ENCODE measurements at regions not wholly inside any gene's neighbourhood (a gene's known extent, or its start where the extent isn't known, plus 50 kb on each side); places are given as distances from the start of the nearest gene placed in this dataset.

DNA sequence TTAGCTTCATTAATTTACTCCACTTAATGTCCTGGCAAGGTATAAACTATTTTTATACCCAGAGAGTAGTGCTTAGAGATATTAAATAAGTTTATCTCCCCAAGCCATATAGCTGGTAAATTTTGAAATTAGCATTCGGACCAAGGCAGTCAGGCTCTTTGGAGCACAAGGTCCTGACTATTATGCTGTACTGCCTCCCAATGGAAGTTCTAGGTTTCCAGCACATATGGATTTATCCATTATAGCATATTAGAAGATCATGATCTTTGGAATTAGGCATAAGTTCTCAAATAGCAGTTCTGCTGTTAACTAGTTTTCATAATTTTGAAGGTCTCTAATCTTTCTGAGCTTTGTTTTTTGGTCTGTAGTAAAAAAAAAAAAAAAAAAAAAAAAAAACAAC is 835.3 kb upstream of the EPHA7 start:
- FAIRE-seq (no peak), DNase-seq (ENCODE audit: low read depth in 1 of 2, low spot score in 1 of 2) (peak in 1 of 2 experiments; percentile 6), ATAC-seq (no peak)
- Histone ChIP-seq H3K4me2 (no peak overlapping the region), H3K9me3 (no peaks in the 10 kb centered on the region), H3K4me1 (no peaks in the 10 kb centered on the region), H3K4me3 (no peak overlapping the region), H3K27ac (no peak overlapping the region)
- ChIA-PET CTCF (interaction anchor here (0.7 kb wide), 1 partner anchor 70 kb away, joined by 3 read pairs; no protein-coding TSS in a partner anchor), POLR2A (no interaction called here)
- no peak for TF ChIP-seq HOXA7 (CRISPR knock-in tag; IDR thresholded peaks at IDR 0.05)
- no peak for TF ChIP-seq ZSCAN20 (CRISPR knock-in tag; IDR thresholded peaks at IDR 0.05)
- no peak for TF ChIP-seq ESRRA (IDR thresholded peaks at IDR 0.05; ENCODE audit: borderline replicate concordance, low read length)
- no peak for TF ChIP-seq RNF2 (IDR thresholded peaks at IDR 0.05; ENCODE audit: borderline replicate concordance, low read depth)
- TF ChIP-seq RAD21 (conservative IDR thresholded peaks at IDR 0.05 in 1 of 2, IDR thresholded peaks at IDR 0.05 in 1 of 2), result peak in 1 of 2 experiments; percentile 22; a peak in 1 of 5 replicates
- 12% methylated on average over 1 of the region's 1 CpG for WGBS (ENCODE audit: missing lambda C conversion rate)

- DNase-seq (ENCODE audit: low read depth in 1 of 2, low spot score in 1 of 2) (no peak), ATAC-seq (no peak), FAIRE-seq (no peak)
- no peaks in the 10 kb centered on the region for H3K4me1 ChIP-seq
- H3K4me3 ChIP-seq, result no peak overlapping the region
- no peak for TF ChIP-seq HDAC2 (IDR thresholded peaks at IDR 0.05)
- TF ChIP-seq HOXB13 (CRISPR knock-in tag; IDR thresholded peaks at IDR 0.05; ENCODE audit: low read depth), result no peak
- no peak for TF ChIP-seq EHMT2 (IDR thresholded peaks at IDR 0.05; ENCODE audit: low read depth)
- no peak for TF ChIP-seq JUN (IDR thresholded peaks at IDR 0.05)
- TF ChIP-seq HOXA7 (CRISPR knock-in tag; IDR thresholded peaks at IDR 0.05), result no peak
- H3K4me2 ChIP-seq, result no peak overlapping the region
- POLR2A ChIA-PET, result no interaction called here
- CTCF ChIA-PET, result interaction anchor here (0.6 kb wide), 1 partner anchor 42 kb away, joined by 3 read pairs; no protein-coding TSS in a partner anchor
- no peaks in the 10 kb centered on the region for H3K9me3 ChIP-seq
- H3K27ac ChIP-seq, result no peak overlapping the region
Measured at GRCh38 chr6:94251878-94252277, 832.5 kb upstream of the EPHA7 start.

- Histone ChIP-seq H3K4me3 (no peak overlapping the region), H3K9me3 (no peaks in the 10 kb centered on the region), H3K27ac (no peak overlapping the region), H3K4me2 (no peak overlapping the region), H3K4me1 (no peaks in the 10 kb centered on the region)
- DNase-seq (ENCODE audit: low read depth in 1 of 2, low spot score in 1 of 2), result no peak
- FAIRE-seq, result no peak
- WGBS (ENCODE audit: missing lambda C conversion rate), result 20% methylated on average over 4 of the region's 4 CpGs
- ChIA-PET POLR2A (no interaction called here), CTCF (no interaction called here)
- no peak for ATAC-seq
- no peak for TF ChIP-seq NR3C1 (IDR thresholded peaks at IDR 0.05)
- TF ChIP-seq, protein P1, sequence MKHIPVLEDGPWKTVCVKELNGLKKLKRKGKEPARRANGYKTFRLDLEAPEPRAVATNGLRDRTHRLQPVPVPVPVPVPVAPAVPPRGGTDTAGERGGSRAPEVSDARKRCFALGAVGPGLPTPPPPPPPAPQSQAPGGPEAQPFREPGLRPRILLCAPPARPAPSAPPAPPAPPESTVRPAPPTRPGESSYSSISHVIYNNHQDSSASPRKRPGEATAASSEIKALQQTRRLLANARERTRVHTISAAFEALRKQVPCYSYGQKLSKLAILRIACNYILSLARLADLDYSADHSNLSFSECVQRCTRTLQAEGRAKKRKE (CRISPR knock-in tag; IDR thresholded peaks at IDR 0.05; ENCODE audit: low read depth), result no peak
- no peak for TF ChIP-seq ZNF302 (CRISPR knock-in tag; IDR thresholded peaks at IDR 0.05)
- TF ChIP-seq, protein P2, sequence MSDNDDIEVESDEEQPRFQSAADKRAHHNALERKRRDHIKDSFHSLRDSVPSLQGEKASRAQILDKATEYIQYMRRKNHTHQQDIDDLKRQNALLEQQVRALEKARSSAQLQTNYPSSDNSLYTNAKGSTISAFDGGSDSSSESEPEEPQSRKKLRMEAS (IDR thresholded peaks at IDR 0.05), result no peak
- no peak for TF ChIP-seq HMGXB4 (CRISPR knock-in tag; IDR thresholded peaks at IDR 0.05; ENCODE audit: borderline replicate concordance)
- TF ChIP-seq GATA3 (IDR thresholded peaks at IDR 0.05; ENCODE audit: borderline replicate concordance), result no peak
- no peak for TF ChIP-seq E2F6 (IDR thresholded peaks at IDR 0.05; ENCODE audit: borderline replicate concordance, low read depth)
- no peak for TF ChIP-seq KDM5A (IDR thresholded peaks at IDR 0.05)
- no peak for TF ChIP-seq JUN (IDR thresholded peaks at IDR 0.05)
Measured at GRCh38 chr6:94245395-94245794, 826.0 kb upstream of the EPHA7 start.

GRCh38 chr6:94238868-94239267 is 819.5 kb upstream of the EPHA7 start:
- 0% methylated on average over 1 of the region's 1 CpG for WGBS (ENCODE audit: missing lambda C conversion rate)
- Histone ChIP-seq H3K4me1 (no peaks in the 10 kb centered on the region), H3K9me3 (no peaks in the 10 kb centered on the region), H3K27ac (no peak overlapping the region), H3K4me3 (no peak overlapping the region), H3K4me2 (no peak overlapping the region)
- DNase-seq (ENCODE audit: low read depth in 1 of 2, low spot score in 1 of 2) (no peak), FAIRE-seq (no peak), ATAC-seq (no peak)
- ChIA-PET POLR2A (no interaction called here), CTCF (no interaction called here)
- no peak for TF ChIP-seq HEYL (CRISPR knock-in tag; IDR thresholded peaks at IDR 0.05)
- TF ChIP-seq E2F6 (IDR thresholded peaks at IDR 0.05; ENCODE audit: borderline replicate concordance, low read depth), result no peak

Measured in A549 (cell line).